GM23338 (cell line): ENCODE measurements at regions not wholly inside any gene's neighbourhood (a gene's known extent, or its start where the extent isn't known, plus 50 kb on each side); places are given as distances from the start of the nearest gene placed in this dataset.

Experiments
- CREB1 ChIP-seq: fragments of 250-450 bp; sonication (Bioruptor Pico); IDR thresholded peaks from 2 replicates; pipeline ENCODE4 v1.5.0; 2020; ENCODE audit warnings: low read depth, mild to moderate bottlenecking, moderate library complexity
- CTCF ChIP-seq, 2 experiments: fragments of 200-600 bp in 1 of 2; sonication (generic) in 1 of 2; conservative IDR thresholded peaks; 2 replicates each; pipeline versions ENCODE4 v1.5.1 to v1.6.1; 2016 to 2017; ENCODE audit warnings: antibody characterized with exemption in 2 of 2, low read depth in 2 of 2, mild to moderate bottlenecking in 2 of 2, moderate library complexity in 1 of 2
- EZH2phosphoT487 ChIP-seq: fragments of 200-600 bp; sonication (generic); IDR thresholded peaks from one replicate; pipeline ENCODE4 v1.8.1; 2018; ENCODE audit warnings: antibody characterized with exemption; ENCODE audit not compliant: unreplicated experiment

- TF ChIP-seq CTCF (conservative IDR thresholded peaks at IDR 0.05; ENCODE audit: low read depth in 2 of 2) (no peak), CREB1 (CRISPR knock-in tag) (no peak), EZH2phosphoT487 (no peak)
Measured at GRCh38 chr18:29531746-29532145, 1354.8 kb upstream of the CDH2 start.
